NCI-H1417 (cell line): ENCODE measurements at regions not wholly inside any gene's neighbourhood (a gene's known extent, or its start where the extent isn't known, plus 50 kb on each side); places are given as distances from the start of the nearest gene placed in this dataset.
"Not testable (repeated sequence)": the region's sequence is repeated elsewhere in the genome, so short reads cannot be mapped to it uniquely, and the experiment has no call there.

ENCODE experiments used
- DNase-seq, 3 experiments: peaks; one replicate each; lab custom pipeline; 2025; lab: John Stamatoyannopoulos, UW

DNA sequence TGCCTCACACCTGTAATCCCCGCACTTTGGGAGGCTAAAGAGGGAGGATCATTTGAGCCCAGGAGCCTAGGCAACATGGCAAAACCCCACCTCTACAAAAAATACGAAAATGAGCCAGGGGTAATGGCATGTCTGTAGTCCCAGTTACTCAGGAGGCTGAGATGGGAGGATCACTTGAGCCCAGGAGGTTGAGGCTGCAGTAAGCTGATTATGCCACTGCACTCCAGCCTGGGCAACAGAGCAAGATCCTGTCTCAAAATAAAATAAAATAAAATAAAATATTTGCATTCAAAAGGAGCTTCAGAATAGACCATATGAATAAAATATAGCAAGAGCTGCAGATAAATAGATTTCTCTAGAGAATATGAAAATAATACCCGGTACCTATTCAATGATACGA, 71.5 kb upstream of the ATF7IP2 start:
- no peak for DNase-seq

DNA sequence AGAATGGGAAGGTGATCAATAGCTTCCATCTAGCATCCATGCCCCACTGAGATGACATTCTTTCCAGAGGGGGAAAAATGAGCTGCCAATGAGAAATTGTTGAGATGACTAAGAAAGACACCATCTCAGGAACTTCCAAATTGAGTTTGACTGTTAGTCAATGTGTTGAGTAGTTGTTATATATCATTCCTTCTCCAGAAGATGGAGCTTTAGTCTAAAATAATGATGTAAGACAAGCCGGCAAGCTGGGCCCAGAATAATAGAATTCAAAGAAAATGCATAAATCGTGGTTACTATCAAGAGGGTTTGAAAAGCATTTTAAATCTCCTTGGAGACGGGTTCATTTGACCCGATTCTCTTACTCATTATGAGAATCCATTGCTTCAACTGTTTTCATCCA, 71.0 kb upstream of the ATF7IP2 start:
- no peak for DNase-seq

DNA sequence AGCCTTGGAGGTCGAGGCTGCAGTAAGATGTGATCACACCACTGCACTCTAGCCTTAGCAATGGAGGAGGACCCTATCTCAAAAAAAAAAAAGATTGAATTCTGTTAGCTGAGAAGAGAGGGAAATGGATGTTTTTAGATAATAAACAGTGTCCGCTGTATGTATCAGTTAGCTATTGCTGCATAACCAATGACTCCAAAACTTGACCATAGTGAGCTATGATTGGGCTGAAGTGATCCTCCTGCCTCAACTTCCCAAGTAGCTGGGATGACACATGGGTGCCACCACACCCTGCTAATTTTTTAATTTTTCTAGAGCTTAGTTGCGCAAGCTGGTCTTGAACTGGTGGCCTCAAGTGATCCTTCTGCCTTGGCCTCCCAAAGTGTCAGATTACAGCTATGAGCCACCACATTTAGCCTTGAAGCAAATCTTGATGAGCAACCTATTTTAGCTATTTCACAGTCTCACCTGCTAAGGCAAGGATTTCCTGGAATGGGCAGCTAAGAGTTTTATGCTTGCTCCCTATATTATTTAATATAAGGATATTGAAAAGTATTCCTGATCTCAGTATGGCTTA, 68.3 kb upstream of the ATF7IP2 start:
- no peak for DNase-seq

DNA sequence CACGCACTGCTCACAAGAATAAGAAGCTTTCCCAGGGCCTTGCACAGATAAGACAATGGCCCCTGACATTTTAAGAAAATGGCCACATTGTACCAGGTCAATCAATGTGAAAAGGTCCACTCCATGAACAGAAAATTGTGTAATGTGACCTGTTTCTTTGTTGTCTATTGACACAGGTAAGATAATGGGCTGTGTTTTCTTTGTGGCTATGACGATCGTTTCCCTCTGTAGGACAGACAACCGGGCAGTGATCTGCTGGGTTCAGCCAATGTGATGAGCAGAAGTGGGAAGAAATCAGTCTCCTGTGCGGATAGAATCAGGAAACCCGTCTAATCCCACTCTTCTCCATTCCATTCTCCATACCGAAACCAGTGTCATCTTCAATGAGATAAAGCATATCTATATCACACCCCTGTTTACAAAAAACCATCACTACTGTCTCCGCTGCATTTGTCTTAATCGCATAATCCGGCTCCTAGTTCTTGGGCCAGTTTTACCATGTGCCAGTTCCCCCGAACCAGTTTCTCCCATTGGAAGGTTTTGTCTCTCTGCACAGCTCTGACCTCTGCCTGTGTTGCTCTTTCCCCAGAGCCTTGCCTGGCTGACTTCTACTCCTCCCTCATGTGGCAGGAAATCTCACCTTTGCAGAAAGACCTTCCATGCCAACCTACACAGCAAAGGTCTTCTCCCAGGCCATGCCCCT, 66.9 kb upstream of the ATF7IP2 start:
- DNase-seq, result no peak

DNA sequence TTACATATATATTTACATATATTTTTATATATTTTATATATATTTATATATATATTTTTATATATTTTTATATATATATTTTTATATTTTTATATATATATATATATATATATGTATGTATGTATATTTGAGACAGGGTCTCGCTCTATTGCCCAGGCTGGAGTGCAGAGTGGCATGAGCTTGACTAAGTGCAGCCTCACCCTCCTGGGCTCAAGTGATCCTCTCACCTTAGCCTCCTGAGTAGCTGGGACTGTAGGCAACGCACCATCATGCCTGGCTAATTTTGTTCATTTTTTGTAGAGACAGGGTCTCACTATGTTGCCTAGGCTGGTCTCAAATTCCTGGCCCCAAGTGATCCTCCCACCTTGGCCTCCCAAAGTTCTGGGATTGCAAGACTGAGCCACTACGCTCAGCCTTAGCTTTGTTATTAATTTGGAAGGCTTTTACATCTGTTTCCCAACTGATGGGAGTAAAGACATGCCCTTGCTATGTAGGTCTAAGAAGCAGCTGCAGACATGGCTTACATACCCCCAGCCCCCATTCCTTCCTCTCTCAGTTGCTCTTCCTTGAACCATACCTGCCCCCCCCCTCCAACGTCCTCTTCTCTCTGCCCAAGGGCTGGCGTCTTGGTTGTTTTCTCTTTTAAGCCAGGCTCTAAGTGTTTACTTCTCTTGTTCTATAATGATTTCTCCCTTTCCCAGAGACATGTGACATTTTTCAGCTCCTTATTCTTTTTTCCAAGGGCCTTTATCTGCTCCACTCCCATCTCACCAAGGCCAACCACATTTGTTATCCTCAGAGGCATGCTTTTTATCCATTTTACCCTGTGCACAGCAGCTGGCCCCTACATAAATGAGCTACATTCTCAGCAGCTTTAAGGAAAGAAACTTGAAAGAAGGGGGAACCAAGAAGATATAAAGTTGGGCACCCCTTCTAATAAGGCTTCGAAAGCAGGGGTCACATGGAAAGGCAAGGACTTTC, 64.2 kb upstream of the ATF7IP2 start:
- no peak for DNase-seq

DNA sequence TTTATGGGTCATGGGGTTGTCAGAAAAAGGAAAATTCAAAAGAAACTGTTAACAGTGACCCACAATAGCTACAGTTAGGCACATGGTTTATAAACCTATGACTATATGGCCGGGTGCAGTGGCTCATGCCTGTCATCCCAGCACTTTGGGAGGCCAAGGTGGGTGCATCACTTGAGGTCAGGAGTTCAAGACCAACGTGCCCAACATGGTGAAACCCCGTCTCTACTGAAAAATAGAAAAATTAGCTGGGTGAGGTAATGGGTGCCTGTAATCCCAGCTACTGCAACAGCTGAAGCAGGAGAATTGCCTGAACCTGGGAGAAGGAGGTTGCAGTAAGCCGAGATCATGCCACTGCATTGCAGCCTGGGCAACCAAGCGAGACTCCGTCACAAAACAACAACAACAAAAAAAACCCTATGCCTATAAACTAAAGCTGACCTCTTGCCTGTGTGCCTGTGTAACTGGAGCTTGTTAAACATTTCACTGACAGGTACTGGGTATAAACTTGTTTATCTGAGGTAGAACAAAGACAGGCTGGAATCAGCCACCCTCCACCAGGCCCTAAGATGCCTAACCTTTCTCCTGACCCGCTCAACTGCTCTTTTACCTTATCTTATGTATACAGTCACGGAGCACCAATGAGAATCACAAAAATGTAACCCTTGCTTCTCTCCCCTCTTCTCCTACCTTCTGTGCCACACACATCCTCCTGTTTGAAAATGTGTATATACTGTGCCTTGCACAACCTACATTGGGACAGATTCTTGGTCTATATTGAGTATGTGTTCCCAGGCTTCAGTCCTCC, 62.9 kb upstream of the ATF7IP2 start:
- no peak for DNase-seq

DNA sequence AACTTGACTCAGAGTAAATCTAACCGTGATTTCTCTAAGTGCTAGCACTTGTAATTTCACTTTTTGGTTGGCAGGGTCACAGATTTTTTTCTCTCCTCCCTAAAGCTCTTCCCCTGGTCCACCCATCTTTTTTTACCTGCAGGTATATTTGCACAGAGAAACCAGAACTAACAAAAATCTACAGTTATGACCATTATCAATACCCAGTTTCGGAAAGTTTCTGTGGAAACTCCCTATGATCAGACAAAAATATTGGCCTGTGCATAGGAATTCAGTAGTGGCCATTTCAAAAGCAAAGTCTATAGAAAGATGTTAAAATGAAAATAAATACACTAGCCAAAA, 62.4 kb upstream of the ATF7IP2 start:
- no peak for DNase-seq

DNA sequence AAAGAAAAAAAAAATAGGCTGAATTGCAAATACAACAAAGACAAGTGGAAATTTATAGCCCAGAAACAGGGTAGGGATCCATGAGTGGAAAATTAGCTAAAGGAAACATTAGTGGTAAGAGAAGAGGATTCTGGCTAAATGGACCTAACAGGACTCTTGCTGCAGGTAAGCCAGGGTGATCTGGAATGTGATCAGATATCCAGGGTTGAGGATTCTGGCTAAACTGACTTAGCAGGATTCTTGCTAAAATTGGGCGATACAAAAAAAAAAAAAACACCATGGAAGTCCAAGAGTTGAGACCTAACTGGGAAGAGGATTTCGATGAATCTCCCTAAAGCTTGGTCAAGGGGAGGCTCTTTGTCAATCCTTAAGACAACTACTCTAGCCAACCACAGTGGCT, 61.7 kb upstream of the ATF7IP2 start:
- no peak for DNase-seq

DNA sequence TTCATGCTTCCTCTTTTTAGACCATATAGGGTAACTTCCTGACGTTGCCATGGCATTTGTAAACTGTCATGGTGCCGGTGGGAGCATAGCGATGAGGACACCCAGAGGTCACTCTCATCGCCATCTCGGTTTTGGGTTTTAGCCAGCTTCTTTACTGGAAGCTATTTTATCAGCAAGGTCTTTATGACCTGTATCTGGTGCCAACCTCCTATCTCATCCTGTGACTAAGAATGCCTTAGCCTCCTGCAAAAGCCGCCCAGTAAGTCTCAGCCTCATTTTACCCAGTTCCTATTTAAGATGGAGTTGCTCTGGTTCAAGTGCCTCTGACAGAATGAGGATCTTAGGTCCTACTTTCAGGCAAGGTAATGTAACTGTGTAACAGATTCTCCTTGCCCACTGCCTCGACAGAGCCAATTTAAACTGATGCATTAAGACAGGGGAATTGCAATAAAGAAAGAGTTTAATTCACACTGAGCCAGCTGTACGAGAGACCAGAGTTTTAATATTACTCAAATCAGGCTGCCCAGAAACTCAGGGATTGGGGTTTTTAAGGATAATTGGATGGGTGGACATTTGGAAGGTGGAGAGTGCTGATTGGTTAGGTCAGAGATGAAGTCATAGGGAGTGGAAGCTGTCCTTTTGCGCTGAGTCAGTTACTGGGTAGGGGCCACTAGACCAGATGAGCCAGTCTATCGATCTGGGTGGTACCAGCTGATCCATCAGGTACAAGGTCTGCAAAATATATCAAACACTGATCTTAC, 59.9 kb upstream of the ATF7IP2 start:
- DNase-seq, result no peak

DNA sequence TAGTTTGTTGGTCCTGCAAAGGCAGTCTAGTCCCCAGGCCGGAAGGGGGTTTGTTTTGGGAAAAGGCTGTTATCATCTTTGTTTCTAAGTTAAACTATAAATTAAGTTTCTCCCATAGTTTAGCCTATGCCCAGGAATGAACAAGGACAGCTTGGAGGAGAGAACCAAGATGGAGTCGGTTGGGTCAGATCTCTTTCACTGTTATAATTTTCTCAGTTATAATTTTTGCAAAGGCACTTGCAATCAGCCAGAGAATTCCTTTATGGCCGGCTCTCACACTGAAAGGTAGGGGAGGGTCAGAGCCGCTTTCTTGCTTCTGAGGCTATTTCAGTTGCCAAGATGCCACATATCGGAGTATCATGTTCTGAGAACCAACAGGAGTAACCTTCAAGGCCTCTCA, 59.2 kb upstream of the ATF7IP2 start:
- no peak for DNase-seq

DNA sequence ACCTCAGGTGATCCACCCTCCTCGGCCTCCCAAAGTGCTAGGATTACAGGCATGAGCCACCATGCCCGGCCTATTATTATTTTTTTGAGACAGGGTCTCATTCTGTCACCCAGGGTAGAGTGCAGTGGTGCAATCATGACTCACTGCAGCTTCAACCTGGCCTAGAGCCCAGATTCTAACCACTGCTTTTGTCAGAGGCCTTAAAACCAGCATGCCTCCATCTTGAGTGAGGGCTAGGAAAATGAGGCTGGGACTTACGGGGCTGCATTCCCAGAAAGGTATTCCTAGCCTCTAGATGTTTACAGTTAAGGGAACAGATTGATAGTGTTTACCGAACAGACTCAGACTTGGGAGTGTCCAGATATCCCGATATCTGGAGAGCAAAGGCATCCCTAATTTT, 57.6 kb upstream of the ATF7IP2 start:
- not testable (repeated sequence) for DNase-seq

DNA sequence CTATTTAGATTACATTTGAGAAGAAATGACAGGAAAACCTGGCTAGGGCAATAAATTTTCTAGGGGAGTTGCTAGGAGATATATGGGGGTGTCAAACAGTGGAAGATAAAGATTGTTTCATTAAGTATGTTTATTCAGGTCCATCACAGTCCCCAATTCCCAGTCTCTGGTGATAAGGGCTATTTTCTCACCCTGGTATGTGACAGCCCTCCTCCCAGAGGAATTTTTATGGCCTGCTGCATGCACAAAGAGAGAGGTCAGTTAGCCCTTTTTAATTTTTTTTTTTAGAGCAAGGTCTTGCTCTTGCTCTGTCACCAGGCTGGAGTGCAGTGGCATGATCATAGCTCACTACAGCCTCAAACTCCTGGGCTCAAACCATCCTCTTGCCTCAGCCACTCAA, 53.6 kb upstream of the ATF7IP2 start:
- DNase-seq, result no peak

DNA sequence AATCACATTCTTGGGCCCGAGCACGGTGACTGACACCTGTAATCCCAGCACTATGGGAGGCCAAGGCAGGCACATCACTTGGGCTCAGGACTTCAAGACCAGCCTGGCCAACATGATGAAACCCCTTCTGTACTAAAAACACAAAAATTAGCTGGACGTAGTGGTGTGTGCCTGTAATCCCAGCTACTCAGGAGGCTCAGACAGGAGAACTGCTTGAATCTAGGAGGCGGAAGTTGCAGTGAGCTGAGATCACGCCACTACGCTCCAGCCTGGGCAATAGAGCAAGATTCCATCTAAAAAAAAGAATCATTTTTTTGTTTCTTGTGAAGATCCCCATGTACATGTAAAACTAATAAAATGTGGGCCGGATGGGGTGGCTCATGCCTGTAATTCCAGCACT, 53.1 kb upstream of the ATF7IP2 start:
- no peak for DNase-seq

DNA sequence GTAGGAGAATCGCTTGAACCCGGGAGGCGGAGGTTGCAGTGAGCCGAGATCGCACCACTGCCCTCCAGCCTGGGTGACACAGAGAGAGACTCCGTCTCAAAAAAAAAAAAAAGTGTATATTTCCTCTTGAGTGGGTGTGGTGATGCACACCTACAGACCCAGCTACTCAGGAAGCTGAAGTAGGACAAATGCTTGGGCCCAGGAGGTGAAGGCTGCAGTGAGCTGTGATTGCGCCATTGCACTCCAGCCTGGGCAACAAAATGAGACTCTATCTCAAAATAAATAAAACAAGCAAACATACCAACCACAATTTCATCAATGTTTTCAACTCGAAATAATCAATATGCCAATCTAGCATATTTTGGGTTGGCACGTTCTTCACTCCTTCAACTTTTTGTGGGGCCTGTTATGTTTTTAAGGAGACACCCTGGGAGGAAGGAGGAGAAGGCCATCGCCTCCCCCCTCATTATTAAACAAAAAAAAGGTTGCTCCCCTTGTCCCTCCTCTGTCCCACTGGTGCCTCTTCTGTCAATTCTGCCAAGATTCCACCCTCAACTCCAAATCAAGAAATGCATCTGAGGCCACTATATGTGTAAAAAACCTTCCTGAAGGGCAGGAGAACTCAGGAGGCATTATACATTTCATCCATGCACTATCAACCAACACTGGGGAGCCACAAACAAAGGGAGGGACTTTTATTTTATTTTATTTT, 52.4 kb upstream of the ATF7IP2 start:
- no peak for DNase-seq

DNA sequence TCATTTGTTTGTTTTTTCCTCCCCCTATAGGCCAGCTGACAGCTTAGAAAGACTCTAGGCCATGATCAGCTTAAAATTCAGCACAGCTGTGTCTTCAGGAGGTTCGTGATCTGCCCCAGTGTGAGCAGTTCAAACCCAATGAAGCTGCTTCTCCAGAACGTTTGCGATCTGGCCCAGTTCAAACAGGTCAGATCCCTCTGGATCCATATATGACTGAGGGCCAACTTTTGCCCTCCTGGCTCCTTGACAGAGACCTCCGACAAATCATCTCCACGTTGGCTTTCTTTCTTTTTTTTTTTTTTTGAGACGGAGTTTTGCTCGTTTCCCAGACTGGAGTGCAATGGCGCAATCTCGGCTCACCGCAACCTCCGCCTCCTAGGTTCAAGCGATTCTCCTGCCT, 50.2 kb upstream of the ATF7IP2 start:
- DNase-seq, result no peak
